K562 (cell line): ENCODE measurements at regions not wholly inside any gene's neighbourhood (a gene's known extent, or its start where the extent isn't known, plus 50 kb on each side); places are given as distances from the start of the nearest gene placed in this dataset.

Source experiments
- CBFB ChIP-seq: sonication (generic); formaldehyde crosslinking; IDR thresholded peaks from 2 replicates; pipeline ENCODE4 v1.4.0; 2020; ENCODE audit warnings: mild to moderate bottlenecking, missing genetic modification reagents
- ELF4 ChIP-seq: fragments of 450-650 bp; formaldehyde crosslinking; IDR thresholded peaks from 2 replicates; pipeline ENCODE4 v1.4.0; 2022; ENCODE audit warnings: missing genetic modification characterization
- KAT8 ChIP-seq: fragments of 450-650 bp; IDR thresholded peaks from 2 replicates; pipeline ENCODE4 v1.6.1; 2016; ENCODE audit warnings: low read depth, mild to moderate bottlenecking
- ZSCAN29 ChIP-seq: fragments of 450-650 bp; IDR thresholded peaks from 2 replicates; pipeline ENCODE4 v1.6.1; 2017
- TF ChIP-seq, protein P1 (sequence below), 3 experiments: IDR thresholded peaks in 2 of 3; conservative IDR thresholded peaks in 1 of 3; 2 replicates each; pipeline ENCODE4 v1.5.1; 2011 to 2012; ENCODE audit warnings: low read length in 3 of 3, mild to moderate bottlenecking in 3 of 3, control low read depth in 2 of 3, improper control_type of control experiment in 1 of 3, inconsistent platforms in 1 of 3, low read depth in 1 of 3, mixed read lengths in 1 of 3, moderate library complexity in 1 of 3; ENCODE audit not compliant: insufficient read depth in 2 of 3
- TF ChIP-seq, protein P2 (sequence below): fragments of 450-650 bp; IDR thresholded peaks from one replicate; pipeline ENCODE4 v1.6.1; 2018; ENCODE audit warnings: mild to moderate bottlenecking, moderate library complexity; ENCODE audit not compliant: partially characterized antibody

- TF ChIP-seq ZSCAN29 (no peak), KAT8 (no peak), CBFB (no peak), ELF4 (CRISPR knock-in tag) (no peak)
- TF ChIP-seq, protein P1, sequence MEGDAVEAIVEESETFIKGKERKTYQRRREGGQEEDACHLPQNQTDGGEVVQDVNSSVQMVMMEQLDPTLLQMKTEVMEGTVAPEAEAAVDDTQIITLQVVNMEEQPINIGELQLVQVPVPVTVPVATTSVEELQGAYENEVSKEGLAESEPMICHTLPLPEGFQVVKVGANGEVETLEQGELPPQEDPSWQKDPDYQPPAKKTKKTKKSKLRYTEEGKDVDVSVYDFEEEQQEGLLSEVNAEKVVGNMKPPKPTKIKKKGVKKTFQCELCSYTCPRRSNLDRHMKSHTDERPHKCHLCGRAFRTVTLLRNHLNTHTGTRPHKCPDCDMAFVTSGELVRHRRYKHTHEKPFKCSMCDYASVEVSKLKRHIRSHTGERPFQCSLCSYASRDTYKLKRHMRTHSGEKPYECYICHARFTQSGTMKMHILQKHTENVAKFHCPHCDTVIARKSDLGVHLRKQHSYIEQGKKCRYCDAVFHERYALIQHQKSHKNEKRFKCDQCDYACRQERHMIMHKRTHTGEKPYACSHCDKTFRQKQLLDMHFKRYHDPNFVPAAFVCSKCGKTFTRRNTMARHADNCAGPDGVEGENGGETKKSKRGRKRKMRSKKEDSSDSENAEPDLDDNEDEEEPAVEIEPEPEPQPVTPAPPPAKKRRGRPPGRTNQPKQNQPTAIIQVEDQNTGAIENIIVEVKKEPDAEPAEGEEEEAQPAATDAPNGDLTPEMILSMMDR (IDR thresholded peaks at IDR 0.05 in 2 of 3, conservative IDR thresholded peaks at IDR 0.05 in 1 of 3; ENCODE audit: insufficient read depth in 2 of 3, low read depth in 1 of 3, low read length in 3 of 3): no peak
- TF ChIP-seq, protein P2, sequence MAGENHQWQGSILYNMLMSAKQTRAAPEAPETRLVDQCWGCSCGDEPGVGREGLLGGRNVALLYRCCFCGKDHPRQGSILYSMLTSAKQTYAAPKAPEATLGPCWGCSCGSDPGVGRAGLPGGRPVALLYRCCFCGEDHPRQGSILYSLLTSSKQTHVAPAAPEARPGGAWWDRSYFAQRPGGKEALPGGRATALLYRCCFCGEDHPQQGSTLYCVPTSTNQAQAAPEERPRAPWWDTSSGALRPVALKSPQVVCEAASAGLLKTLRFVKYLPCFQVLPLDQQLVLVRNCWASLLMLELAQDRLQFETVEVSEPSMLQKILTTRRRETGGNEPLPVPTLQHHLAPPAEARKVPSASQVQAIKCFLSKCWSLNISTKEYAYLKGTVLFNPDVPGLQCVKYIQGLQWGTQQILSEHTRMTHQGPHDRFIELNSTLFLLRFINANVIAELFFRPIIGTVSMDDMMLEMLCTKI: no peak
Measured at GRCh38 chrX:11899091-11899490, 141.1 kb downstream of the MSL3 start.
